Putamen (tissue), 1 donor: ENCODE measurements at regions not wholly inside any gene's neighbourhood (a gene's known extent, or its start where the extent isn't known, plus 50 kb on each side); places are given as distances from the start of the nearest gene placed in this dataset.
"Not testable (repeated sequence)": the region's sequence is repeated elsewhere in the genome, so short reads cannot be mapped to it uniquely, and the experiment has no call there.

Experiments used
- DNase-seq: peaks from one replicate; pipeline ENCODE4 v3.0.0-alpha.2; 2016; ENCODE audit warnings: low spot score

DNA sequence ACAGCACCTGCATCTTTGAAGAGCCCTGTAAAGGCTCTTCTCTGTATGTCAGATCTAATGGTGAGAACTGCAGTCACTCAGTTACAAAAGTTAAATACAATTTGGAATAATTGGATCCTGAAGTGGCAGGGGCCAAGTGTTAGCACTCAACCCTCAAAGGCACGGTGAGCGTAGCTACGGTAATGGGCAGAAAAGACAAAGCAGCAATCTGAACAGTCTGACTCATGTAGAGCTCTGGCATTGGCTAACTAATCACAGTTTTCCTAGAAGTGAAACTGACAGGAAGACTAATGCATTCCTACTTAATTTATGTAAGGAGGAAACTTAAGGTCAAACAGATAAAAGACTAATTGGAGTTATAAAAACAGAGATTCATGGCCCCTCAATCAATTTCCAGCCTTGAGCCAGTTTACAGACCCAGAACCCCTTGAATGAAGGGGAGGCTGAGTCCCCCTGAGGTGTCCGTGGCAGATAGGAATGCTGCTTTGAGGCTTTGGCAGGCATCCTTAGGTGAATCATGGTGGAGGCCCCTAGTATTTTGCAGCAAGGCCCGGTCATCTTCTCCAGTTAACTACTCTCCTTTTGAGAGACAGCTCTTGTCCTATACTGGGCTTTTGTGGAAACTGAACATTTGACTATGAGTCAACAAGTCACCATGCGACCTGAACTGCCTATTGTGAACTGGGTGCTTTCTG is 450.7 kb downstream of the ZNF33B start:
- not testable (repeated sequence) for DNase-seq

- not testable (repeated sequence) for DNase-seq
These were observed 460.3 kb downstream of the ZNF33B start for GRCh38 chr10:42177793-42178689.

- no peak for DNase-seq
These were observed 461.1 kb downstream of the ZNF33B start for GRCh38 chr10:42177077-42177792.

DNA sequence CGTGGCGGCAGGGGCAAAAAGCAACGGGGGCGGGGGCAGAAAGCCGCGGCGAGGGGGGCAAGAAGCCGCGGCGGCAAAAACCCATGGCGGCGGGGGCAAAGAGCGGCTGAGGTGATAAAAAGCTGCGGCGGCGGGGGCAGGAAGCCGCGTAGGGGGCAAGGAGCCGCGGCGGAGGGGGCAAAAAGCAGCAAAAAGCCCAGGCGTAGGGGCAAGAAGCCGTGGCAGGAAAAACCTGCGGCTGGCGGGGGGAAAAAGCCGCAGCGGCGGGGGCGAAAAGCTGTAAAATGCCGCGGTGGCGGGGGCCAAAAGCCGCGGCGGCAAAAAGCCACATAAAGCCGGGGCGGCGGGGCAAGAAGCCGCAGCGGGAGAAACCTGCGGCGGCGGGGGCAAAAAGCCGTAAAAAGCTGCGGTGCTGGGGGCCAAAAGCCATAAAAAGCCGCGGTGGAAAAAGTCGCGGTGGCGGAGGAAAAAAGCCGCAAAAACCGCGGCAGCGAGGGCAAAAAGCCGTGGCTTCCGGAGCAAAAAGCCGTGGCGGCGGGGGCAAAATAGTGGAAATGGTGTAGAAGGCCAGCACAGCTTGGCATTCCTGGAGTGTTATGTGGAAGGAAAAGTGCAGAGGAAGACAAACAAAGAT is 487.8 kb downstream of the ZNF33B start:
- no peak for DNase-seq

DNA sequence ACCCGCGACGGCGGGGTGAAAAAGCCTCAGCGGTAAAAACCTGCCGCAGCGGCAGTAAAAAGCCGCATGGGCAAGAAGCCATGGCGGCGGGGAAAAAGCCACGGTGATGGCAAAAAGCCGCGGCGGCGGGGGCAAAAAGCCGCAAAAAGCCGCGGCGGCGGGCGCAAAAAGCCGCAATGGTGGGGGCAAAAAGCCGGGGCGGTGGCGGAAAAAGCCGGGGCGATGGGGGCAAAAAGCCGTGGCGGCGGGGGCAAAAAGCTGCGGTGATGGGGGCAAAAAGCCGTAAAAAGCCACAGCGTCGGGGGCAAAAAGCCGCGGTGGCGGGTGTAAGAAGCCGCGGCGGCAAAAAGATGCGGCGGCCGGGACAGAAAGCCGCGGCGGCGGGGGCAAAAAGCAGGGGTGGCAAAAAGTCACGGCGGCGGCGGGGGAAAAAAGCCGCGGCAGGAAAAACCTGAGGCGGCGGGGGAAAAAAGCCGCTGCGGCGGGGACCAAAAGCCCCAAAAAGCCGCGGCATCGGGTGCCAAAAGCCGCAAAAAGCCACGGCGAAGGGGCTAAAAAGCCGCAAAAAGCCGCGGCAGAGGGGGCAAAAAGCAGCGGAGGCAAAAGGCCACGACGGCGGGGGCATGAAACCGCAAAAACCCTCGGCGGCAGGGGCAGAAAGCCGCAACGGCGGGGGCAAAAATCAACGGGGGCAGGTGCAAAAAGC is 488.5 kb downstream of the ZNF33B start:
- DNase-seq, result no peak

- DNase-seq, result no peak
These were observed 489.2 kb downstream of the ZNF33B start for GRCh38 chr10:42149027-42149700.

- DNase-seq, result not testable (repeated sequence)
These were observed 492.2 kb downstream of the ZNF33B start for GRCh38 chr10:42146165-42146564.

- not testable (repeated sequence) for DNase-seq
These were observed 500.3 kb downstream of the ZNF33B start for GRCh38 chr10:42138023-42138422.

GRCh38 chr10:42113158-42113450 is 525.3 kb downstream of the ZNF33B start:
- DNase-seq, result no peak

DNA sequence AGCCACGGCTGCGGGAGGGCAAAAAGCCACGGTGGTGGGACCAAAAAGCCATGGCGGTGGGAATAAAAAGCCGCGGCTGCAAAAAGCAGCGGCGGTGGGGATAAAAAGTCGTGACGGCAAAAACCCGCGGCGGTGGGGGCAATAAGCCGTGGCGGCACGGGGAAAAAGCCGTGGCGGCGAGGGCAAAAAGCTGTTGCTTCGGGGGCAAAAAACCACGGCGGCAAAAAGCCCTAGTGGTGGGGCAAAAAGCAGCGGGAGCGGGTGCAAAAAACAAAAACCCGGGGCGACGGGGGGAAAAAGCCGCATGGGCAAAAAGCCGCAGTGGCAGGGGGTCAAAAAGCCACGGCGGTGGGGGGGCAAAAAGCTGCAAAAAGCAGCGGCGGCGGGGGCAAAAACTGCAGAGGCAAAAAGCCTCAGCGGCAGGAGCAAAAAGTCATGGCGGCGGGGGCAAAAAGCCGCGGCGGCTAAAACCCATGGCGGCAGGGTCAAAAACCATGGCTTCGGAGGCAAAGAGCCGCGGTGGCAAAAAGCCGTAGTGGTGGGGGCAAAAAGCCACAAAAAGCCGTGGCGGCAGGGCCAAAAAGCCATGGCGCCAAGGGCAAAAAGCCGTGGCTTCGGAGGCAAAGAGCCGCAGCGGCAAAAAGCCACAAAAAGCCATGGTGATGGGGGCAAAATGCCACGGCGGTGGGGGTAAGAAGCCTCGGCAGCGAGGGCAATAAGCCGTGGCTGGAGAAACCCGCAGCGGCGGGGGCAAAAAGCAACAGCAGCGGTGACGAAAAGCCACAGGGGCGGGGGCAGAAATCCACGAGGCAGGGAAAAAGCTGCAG is 525.8 kb downstream of the ZNF33B start:
- no peak for DNase-seq

- no peak for DNase-seq
These were observed 526.6 kb downstream of the ZNF33B start for GRCh38 chr10:42111661-42112330.

- DNase-seq, result no peak
These were observed 527.3 kb downstream of the ZNF33B start for GRCh38 chr10:42111076-42111475.
